ENCODE measurements at regions not wholly inside any gene's neighbourhood (a gene's known extent, or its start where the extent isn't known, plus 50 kb on each side); places are given as distances from the start of the nearest gene placed in this dataset.

- H3K27ac Mint-ChIP-seq: no peak overlapping the region
- H3K27me3 Mint-ChIP-seq: peaks cover 20 to 21% of the 10 kb centered on the region in 2 donors
- H3K4me3 Mint-ChIP-seq: no peak overlapping the region
- H3K9me3 Mint-ChIP-seq: peaks cover 0 to 4% of the 10 kb centered on the region in 2 donors
- peaks cover 5% of the 10 kb centered on the region in 2 donors for H3K4me1 Mint-ChIP-seq
- H3K36me3 Mint-ChIP-seq: no peaks in the 10 kb centered on the region
- DNase-seq: no peak
- ATAC-seq (replicated peaks): no peak
Observed at GRCh38 chr5:159832073-159832472, 84.2 kb upstream of the ADRA1B start.

- ATAC-seq (replicated peaks) (peak; percentile 27 to 42), DNase-seq (no peak)
- Mint-ChIP-seq H3K36me3 (no peaks in the 10 kb centered on the region), H3K9me3 (peaks cover 0 to 4% of the 10 kb centered on the region in 2 donors), H3K4me1 (peaks cover 5% of the 10 kb centered on the region in 2 donors), H3K27me3 (peaks cover 20 to 21% of the 10 kb centered on the region in 2 donors), H3K27ac (no peak overlapping the region), H3K4me3 (no peak overlapping the region)
Observed at GRCh38 chr5:159833088-159833487, 83.2 kb upstream of the ADRA1B start.

DNA sequence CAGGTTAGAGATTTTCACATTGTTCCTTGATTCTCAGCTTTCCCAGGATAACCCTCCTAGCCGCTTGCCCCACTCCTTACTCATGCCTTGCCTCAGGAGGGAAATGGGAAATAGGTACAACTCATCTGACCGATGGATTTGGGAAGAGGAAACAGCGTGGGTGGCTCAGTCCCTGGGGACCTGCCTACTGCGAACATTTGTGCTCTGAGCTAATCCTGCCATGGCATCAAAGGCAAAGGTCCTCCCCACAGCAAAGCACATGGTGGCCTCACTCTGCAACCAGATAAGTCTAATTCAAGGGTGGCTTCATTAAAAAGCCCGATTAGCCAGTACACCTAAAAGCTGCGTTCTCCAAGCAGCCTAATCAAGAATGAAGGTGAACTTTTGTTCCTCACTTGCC is 82.4 kb upstream of the ADRA1B start:
- H3K27ac Mint-ChIP-seq: no peak overlapping the region
- H3K4me1 Mint-ChIP-seq: peaks cover 5% of the 10 kb centered on the region in 2 donors
- no peak for DNase-seq
- H3K9me3 Mint-ChIP-seq: peaks cover 0 to 4% of the 10 kb centered on the region in 2 donors
- H3K27me3 Mint-ChIP-seq: peaks cover 20 to 21% of the 10 kb centered on the region in 2 donors
- no peak for ATAC-seq (replicated peaks)
- no peak overlapping the region for H3K4me3 Mint-ChIP-seq
- H3K36me3 Mint-ChIP-seq: no peaks in the 10 kb centered on the region

DNA sequence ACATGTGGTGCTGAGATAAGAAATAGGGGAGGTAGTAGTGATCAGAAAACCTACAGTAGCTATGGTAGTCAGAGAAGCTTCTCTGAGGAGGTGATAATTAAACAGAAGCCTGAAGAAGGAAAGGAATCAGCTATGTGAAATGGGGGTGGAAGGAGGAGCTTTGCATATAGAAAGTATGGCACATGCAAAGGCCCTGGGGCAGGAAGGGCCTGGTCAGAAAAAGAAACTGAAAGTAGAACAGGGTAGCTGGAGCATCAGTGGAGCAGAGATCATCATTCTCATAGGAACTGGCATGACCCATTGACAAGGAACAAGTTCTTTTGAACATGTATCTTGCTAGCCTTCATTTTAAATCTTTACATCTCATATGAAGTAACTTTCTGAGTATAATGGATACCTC is 80.7 kb upstream of the ADRA1B start:
- DNase-seq (no peak), ATAC-seq (replicated peaks) (no peak)
- no peak overlapping the region for H3K27ac Mint-ChIP-seq
- H3K9me3 Mint-ChIP-seq: peaks cover 0 to 4% of the 10 kb centered on the region in 2 donors
- H3K4me1 Mint-ChIP-seq: peaks cover 5% of the 10 kb centered on the region in 2 donors
- no peak overlapping the region for H3K4me3 Mint-ChIP-seq
- H3K36me3 Mint-ChIP-seq: no peaks in the 10 kb centered on the region
- peaks cover 20 to 30% of the 10 kb centered on the region in 2 donors for H3K27me3 Mint-ChIP-seq

DNA sequence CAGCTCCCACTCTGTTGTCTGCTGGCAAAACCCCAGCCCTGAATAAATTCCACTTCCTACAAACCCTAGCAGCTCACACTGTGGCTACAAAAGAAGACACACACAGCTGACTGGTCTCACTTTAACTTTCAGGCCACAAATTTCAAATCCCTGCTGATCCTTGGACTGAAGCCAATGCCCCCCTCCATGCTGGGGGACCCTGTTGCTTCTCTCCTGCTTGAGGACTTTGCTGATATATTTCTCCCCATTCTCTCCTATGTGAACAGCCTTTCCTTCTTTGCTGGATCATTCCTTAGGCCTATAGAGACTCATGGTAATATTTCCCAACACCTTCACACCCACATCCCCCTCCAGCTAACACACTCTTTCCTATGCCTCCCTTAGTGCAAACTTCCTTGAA is 79.6 kb upstream of the ADRA1B start:
- Mint-ChIP-seq H3K4me1 (peaks cover 5% of the 10 kb centered on the region in 2 donors), H3K4me3 (no peak overlapping the region), H3K9me3 (peaks cover 0 to 4% of the 10 kb centered on the region in 2 donors), H3K27me3 (peaks cover 22 to 32% of the 10 kb centered on the region in 2 donors), H3K36me3 (no peaks in the 10 kb centered on the region), H3K27ac (no peak overlapping the region)
- DNase-seq: no peak
- no peak for ATAC-seq (replicated peaks)

DNA sequence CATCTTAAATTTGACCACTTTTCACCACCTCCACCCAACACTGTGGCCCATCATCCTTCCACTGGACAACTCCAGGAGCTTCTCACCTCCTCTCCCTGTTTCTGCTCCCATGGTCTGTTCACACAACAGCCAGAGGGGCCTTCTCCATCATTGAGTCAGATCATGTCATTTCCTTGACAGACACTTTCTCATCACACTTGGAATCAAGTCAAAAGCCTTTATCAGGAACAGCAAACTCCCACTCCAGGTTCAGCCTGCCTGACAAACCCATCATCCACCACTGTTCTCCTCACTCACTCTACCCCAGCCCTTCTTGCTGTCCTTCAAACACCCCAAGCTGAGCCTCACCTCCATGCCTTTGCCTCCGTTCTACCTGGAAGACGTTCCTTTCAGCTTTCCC is 78.4 kb upstream of the ADRA1B start:
- peaks cover 5% of the 10 kb centered on the region in 2 donors for H3K4me1 Mint-ChIP-seq

GRCh38 chr5:159838551-159839222 is 77.6 kb upstream of the ADRA1B start:
- Mint-ChIP-seq H3K27ac (no peak overlapping the region), H3K4me3 (no peak overlapping the region), H3K4me1 (peaks cover 2 to 4% of the 10 kb centered on the region in 2 donors), H3K36me3 (no peaks in the 10 kb centered on the region), H3K9me3 (peaks cover 0 to 4% of the 10 kb centered on the region in 2 donors), H3K27me3 (peaks cover 13 to 18% of the 10 kb centered on the region in 2 donors)
- DNase-seq: no peak
- ATAC-seq (replicated peaks): no peak

More for the DNA sequence above, 78.4 kb upstream of the ADRA1B start:
- H3K27me3 Mint-ChIP-seq: peaks cover 13 to 26% of the 10 kb centered on the region in 2 donors
- no peak overlapping the region for H3K27ac Mint-ChIP-seq
- DNase-seq (no peak), ATAC-seq (replicated peaks) (no peak)
- no peak overlapping the region for H3K4me3 Mint-ChIP-seq
- H3K36me3 Mint-ChIP-seq: no peaks in the 10 kb centered on the region
- peaks cover 0 to 4% of the 10 kb centered on the region in 2 donors for H3K9me3 Mint-ChIP-seq

- H3K36me3 Mint-ChIP-seq: no peaks in the 10 kb centered on the region
- H3K27me3 Mint-ChIP-seq: peaks cover 9 to 13% of the 10 kb centered on the region in 2 donors
- no peaks in the 10 kb centered on the region for H3K4me1 Mint-ChIP-seq
- H3K4me3 Mint-ChIP-seq: no peak overlapping the region
- ATAC-seq (replicated peaks) (no peak), DNase-seq (no peak)
- H3K9me3 Mint-ChIP-seq: no peaks in the 10 kb centered on the region
- H3K27ac Mint-ChIP-seq: no peak overlapping the region
Observed at GRCh38 chr5:159844267-159845121, 71.8 kb upstream of the ADRA1B start.

DNA sequence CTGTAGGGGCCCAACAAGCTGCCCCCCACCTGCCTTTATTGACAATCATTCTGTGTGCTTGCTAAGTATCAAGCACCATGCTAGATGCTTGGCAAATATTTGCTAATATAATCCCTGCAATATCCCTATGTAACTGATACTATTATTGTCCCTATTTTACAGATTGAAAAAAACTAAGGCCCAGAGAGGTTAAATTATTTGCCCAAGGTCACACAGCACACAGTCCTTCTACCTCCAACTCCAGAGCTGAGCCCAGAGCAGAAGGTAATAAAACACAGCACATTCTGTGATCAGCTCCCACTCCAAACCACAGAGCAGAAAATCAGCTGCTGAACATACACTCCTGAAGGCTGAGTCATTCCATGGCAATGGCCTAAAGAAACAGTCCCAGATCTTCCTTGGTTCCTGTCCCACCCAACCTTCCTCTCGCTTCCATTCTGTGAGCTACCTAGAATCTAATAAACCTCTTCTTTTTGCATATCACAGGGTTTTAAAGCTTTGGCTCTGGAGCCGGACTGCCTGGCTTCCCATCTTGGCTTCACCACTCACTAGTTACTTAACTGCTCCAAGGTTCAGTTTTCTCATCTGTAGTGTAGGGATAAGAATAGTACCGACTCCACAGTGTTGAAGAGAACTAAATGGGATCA is 66.7 kb upstream of the ADRA1B start:
- peaks cover 0 to 5% of the 10 kb centered on the region in 2 donors for H3K27me3 Mint-ChIP-seq
- no peak for ATAC-seq (replicated peaks)
- peaks cover 0 to 3% of the 10 kb centered on the region in 2 donors for H3K9me3 Mint-ChIP-seq
- no peaks in the 10 kb centered on the region for H3K36me3 Mint-ChIP-seq
- H3K4me1 Mint-ChIP-seq: no peaks in the 10 kb centered on the region
- H3K27ac Mint-ChIP-seq: no peak overlapping the region
- H3K4me3 Mint-ChIP-seq: no peak overlapping the region
- no peak for DNase-seq

DNA sequence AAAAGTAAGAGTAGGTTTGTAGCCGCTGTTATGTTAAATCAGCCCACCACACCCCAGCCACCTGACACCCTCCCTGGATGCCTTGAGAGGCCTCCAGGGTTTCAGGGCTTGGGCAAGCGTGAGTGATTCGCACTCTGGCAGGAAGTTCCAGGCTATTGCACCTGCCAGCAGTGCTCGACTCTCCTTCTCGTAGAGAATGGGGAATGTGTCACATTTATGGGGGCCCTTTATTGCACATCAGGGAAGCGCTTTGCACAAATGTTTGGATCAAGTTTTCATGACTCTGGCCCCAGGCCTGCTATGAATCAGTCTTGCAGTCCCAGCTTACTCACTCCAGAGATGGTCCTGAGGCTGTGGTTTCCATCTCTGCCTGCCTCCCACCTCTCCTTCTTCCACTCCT is 66.1 kb upstream of the ADRA1B start:
- DNase-seq: no peak
- no peak for ATAC-seq (replicated peaks)
- no peak overlapping the region for H3K4me3 Mint-ChIP-seq
- H3K36me3 Mint-ChIP-seq: no peaks in the 10 kb centered on the region
- no peak overlapping the region for H3K27ac Mint-ChIP-seq
- peaks cover 4 to 8% of the 10 kb centered on the region in 2 donors for H3K27me3 Mint-ChIP-seq
- peaks cover 0 to 3% of the 10 kb centered on the region in 2 donors for H3K9me3 Mint-ChIP-seq
- H3K4me1 Mint-ChIP-seq: no peaks in the 10 kb centered on the region

GRCh38 chr5:159851053-159851452 is 65.2 kb upstream of the ADRA1B start:
- no peak for ATAC-seq (replicated peaks)
- Mint-ChIP-seq H3K27me3 (peaks cover 11 to 12% of the 10 kb centered on the region in 2 donors), H3K4me1 (no peaks in the 10 kb centered on the region), H3K36me3 (no peaks in the 10 kb centered on the region), H3K27ac (no peak overlapping the region), H3K9me3 (peaks cover 0 to 3% of the 10 kb centered on the region in 2 donors), H3K4me3 (no peak overlapping the region)
- DNase-seq: no peak

DNA sequence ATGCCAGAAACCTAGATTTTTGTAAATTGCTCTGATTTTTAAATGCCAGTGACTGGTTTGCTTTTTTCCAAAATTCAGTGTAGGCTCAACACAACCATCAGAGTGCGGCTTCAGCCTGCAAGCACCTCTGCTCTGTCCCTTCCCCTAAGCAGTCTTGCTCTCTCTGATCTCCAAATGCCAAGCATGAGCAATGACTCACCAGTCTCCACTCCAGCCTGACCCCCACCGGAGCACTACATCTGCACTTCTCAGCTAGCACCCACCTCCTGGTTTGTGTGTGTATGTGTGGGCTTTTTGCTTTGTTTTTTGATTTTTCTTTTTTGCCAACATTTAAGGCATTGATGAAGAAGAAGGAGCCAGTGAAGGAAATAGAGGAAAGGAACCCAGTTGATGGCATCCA is 61.4 kb upstream of the ADRA1B start:
- H3K4me3 Mint-ChIP-seq: no peak overlapping the region
- no peak overlapping the region for H3K27ac Mint-ChIP-seq
- peaks cover 15 to 16% of the 10 kb centered on the region in 2 donors for H3K27me3 Mint-ChIP-seq
- H3K36me3 Mint-ChIP-seq: no peaks in the 10 kb centered on the region
- ATAC-seq (replicated peaks) (no peak), DNase-seq (no peak)
- peaks cover 0 to 3% of the 10 kb centered on the region in 2 donors for H3K9me3 Mint-ChIP-seq
- H3K4me1 Mint-ChIP-seq: no peaks in the 10 kb centered on the region

GRCh38 chr5:159855476-159856191 is 60.6 kb upstream of the ADRA1B start:
- Mint-ChIP-seq H3K36me3 (no peaks in the 10 kb centered on the region), H3K4me1 (no peaks in the 10 kb centered on the region), H3K9me3 (peaks cover 0 to 3% of the 10 kb centered on the region in 2 donors), H3K4me3 (no peak overlapping the region), H3K27me3 (peaks cover 14 to 19% of the 10 kb centered on the region in 2 donors), H3K27ac (no peak overlapping the region)
- DNase-seq (no peak), ATAC-seq (replicated peaks) (no peak)

DNA sequence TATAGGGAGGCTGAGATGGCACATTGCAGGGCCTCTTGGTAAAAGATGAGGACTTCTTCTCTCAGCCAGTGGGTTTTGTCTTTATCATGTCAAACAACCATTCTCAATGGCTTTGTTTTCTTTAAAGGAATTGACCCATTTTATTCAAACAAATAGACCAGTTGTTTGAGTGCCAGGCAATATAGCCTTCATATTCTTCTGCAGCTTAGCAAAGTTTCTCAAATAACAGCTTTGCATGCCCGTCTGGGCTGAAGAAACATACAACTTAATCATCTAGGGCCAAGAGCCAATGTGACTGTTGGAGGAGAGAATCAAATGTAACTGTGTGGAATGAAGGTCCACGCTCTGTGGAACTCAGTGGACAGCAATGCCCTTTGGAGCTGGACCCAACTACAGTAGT is 57.4 kb upstream of the ADRA1B start:
- ATAC-seq (replicated peaks): no peak
- no peak for DNase-seq
- Mint-ChIP-seq H3K36me3 (no peaks in the 10 kb centered on the region), H3K4me1 (no peaks in the 10 kb centered on the region), H3K9me3 (no peaks in the 10 kb centered on the region), H3K27me3 (peaks cover 12 to 35% of the 10 kb centered on the region in 2 donors), H3K27ac (no peak overlapping the region), H3K4me3 (no peak overlapping the region)
